ENCODE measurements at regions not wholly inside any gene's neighbourhood (a gene's known extent, or its start where the extent isn't known, plus 50 kb on each side); places are given as distances from the start of the nearest gene placed in this dataset.
"Not testable (repeated sequence)": the region's sequence is repeated elsewhere in the genome, so short reads cannot be mapped to it uniquely, and the experiment has no call there.

- no peak for DNase-seq (ENCODE audit: low read depth, low spot score)
Observed at GRCh38 chr4:125749354-125749753, 434.6 kb downstream of the FAT4 start.

GRCh38 chr4:125750399-125750798 is 435.6 kb downstream of the FAT4 start:
- DNase-seq (ENCODE audit: low read depth, low spot score) = no peak

- DNase-seq (ENCODE audit: low read depth, low spot score) = no peak
Observed at GRCh38 chr4:125750828-125751466, 436.2 kb downstream of the FAT4 start.

GRCh38 chr4:125758438-125758837 is 443.7 kb downstream of the FAT4 start:
- no peak for DNase-seq (ENCODE audit: low read depth, low spot score)

- DNase-seq (ENCODE audit: low read depth, low spot score) = no peak
Observed at GRCh38 chr4:125760201-125760819, 445.6 kb downstream of the FAT4 start.

GRCh38 chr4:125760956-125761355 is 446.2 kb downstream of the FAT4 start:
- no peak for DNase-seq (ENCODE audit: low read depth, low spot score)

- no peak for DNase-seq (ENCODE audit: low read depth, low spot score)
Observed at GRCh38 chr4:125762537-125762936, 447.8 kb downstream of the FAT4 start.

GRCh38 chr4:125765941-125766340 is 451.2 kb downstream of the FAT4 start:
- no peak for DNase-seq (ENCODE audit: low read depth, low spot score)

- no peak for DNase-seq (ENCODE audit: low read depth, low spot score)
Observed at GRCh38 chr4:125770814-125771398, 456.2 kb downstream of the FAT4 start.

GRCh38 chr4:125772680-125773079 is 457.9 kb downstream of the FAT4 start:
- DNase-seq (ENCODE audit: low read depth, low spot score) = no peak

GRCh38 chr4:125773502-125773901 is 458.7 kb downstream of the FAT4 start:
- no peak for DNase-seq (ENCODE audit: low read depth, low spot score)

GRCh38 chr4:125773931-125774330 is 459.2 kb downstream of the FAT4 start:
- DNase-seq (ENCODE audit: low read depth, low spot score) = no peak

- no peak for DNase-seq (ENCODE audit: low read depth, low spot score)
Observed at GRCh38 chr4:125776146-125776545, 461.4 kb downstream of the FAT4 start.

GRCh38 chr4:125780164-125780563 is 465.4 kb downstream of the FAT4 start:
- no peak for DNase-seq (ENCODE audit: low read depth, low spot score)

GRCh38 chr4:125780747-125781146 is 466.0 kb downstream of the FAT4 start:
- DNase-seq (ENCODE audit: low read depth, low spot score) = no peak

GRCh38 chr4:125781651-125782050 is 466.9 kb downstream of the FAT4 start:
- no peak for DNase-seq (ENCODE audit: low read depth, low spot score)

- DNase-seq (ENCODE audit: low read depth, low spot score) = no peak
Observed at GRCh38 chr4:125784741-125785140, 470.0 kb downstream of the FAT4 start.

- no peak for DNase-seq (ENCODE audit: low read depth, low spot score)
Observed at GRCh38 chr4:125787707-125788106, 473.0 kb downstream of the FAT4 start.

- DNase-seq (ENCODE audit: low read depth, low spot score) = no peak
Observed at GRCh38 chr4:125789023-125789422, 474.3 kb downstream of the FAT4 start.

GRCh38 chr4:125791896-125792295 is 477.1 kb downstream of the FAT4 start:
- no peak for DNase-seq (ENCODE audit: low read depth, low spot score)

GRCh38 chr4:125794989-125795388 is 480.2 kb downstream of the FAT4 start:
- DNase-seq (ENCODE audit: low read depth, low spot score) = no peak

GRCh38 chr4:125796138-125796537 is 481.4 kb downstream of the FAT4 start:
- DNase-seq (ENCODE audit: low read depth, low spot score) = no peak

- not testable (repeated sequence) for DNase-seq (ENCODE audit: low read depth, low spot score)
Observed at GRCh38 chr4:125797621-125798020, 482.9 kb downstream of the FAT4 start.
